ENCODE measurements at regions not wholly inside any gene's neighbourhood (a gene's known extent, or its start where the extent isn't known, plus 50 kb on each side); places are given as distances from the start of the nearest gene placed in this dataset.
"Not testable (repeated sequence)": the region's sequence is repeated elsewhere in the genome, so short reads cannot be mapped to it uniquely, and the experiment has no call there.

GRCh38 chr6:85004361-85004995 is 240.1 kb upstream of the TBX18 start:
- DNase-seq = no peak

GRCh38 chr6:85002847-85003246 is 238.4 kb upstream of the TBX18 start:
- DNase-seq = no peak

DNA sequence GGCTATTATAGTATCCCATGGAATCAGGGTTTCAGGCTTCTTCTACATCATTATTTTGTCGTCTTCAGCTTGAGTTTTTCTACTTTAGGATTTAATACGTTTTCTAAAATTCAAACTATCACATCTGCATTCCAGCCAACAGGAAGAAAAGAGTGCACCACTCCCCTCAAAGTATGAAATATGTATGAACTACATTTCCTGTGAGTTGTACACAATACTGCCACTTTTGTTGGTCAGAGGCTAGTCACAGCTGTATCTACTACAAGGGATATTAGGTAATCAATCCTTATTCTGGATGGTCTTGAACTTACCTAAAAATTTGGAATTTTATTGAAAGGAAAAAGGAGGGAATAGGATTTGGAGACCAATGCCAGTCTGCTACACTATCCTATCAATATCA is 235.6 kb upstream of the TBX18 start:
- DNase-seq = no peak

DNA sequence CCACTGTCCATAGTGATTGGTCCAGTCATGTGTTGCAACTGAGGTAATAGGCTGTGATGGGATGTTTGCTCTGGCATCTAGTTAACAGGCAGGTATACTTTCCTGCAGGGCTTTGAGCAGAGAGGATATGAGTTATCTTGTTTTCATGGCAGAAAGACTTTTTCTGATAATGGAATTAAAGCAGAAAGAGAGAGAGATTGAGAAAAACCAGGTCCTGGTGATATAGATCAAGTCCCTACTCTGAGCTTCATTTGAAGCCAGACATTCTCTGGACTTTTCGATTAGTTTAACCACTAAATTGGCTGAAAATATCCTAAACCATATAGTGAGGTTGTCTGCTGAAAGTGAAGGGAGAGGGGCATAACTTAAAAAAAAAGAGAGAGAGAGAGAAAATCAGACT is 233.8 kb upstream of the TBX18 start:
- no peak for DNase-seq

DNA sequence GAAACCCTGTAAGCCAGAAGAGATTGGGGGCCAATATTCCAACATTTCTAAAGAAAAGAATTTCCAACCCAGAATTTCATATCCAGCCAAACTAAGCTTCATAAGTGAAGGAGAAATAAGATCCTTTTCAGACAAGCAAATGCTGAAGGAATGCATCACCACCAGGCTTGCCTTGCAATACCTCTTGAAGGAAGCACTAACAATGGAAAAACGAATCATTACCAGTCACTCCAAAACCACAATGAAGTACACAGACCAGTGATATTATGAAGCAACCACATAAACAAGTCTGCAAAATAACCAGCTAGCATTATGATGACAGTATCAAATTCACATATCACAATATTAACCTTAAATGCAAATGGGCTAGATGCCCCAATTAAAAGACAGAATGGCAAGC is 224.4 kb upstream of the TBX18 start:
- not testable (repeated sequence) for DNase-seq

GRCh38 chr6:84985490-84985889 is 221.1 kb upstream of the TBX18 start:
- not testable (repeated sequence) for DNase-seq

DNA sequence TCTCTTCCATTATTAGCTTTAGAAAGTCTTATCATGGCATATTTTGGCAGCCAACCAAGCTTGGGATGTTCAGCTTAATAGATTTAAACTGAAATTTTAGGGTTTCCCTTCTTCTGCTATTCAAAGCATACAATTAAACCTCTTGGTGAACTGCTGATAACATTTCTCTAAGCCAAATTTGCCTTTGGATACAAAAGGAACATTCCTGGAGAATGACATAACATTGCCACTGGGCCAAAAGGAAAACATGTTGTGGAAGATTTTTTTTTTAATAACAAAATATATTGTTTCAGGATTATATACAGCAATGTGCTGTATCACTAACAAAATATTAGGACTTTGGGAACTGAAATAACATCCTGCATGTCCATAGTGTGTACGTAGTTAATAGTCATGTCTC is 215.1 kb upstream of the TBX18 start:
- DNase-seq = no peak

DNA sequence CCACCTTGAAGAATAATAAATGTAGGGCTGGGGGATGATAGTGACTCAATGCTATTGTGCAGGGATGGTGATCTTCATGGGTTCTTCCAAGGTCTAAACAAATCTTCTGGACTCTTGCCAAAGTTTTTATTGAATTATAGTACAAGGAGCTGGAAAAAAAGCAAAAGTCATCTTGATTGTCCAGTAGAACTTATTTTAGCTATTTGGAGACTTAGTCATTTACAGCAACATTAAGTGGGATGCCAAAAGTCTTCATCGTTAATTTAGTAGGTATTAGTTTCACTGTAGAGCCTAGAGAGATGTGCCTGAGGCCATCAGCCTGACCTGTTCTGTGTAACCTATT is 212.9 kb upstream of the TBX18 start:
- DNase-seq = no peak

GRCh38 chr6:84976526-84977362 is 212.3 kb upstream of the TBX18 start:
- no peak for DNase-seq

- no peak for DNase-seq
Measured at GRCh38 chr6:84975316-84975715, 210.9 kb upstream of the TBX18 start.

- DNase-seq = no peak
Measured at GRCh38 chr6:84973606-84974005, 209.2 kb upstream of the TBX18 start.

GRCh38 chr6:84967965-84968364 is 203.6 kb upstream of the TBX18 start:
- DNase-seq = no peak

GRCh38 chr6:84967389-84967788 is 203.0 kb upstream of the TBX18 start:
- DNase-seq = peak in 1 of 2 experiments; percentile 31

DNA sequence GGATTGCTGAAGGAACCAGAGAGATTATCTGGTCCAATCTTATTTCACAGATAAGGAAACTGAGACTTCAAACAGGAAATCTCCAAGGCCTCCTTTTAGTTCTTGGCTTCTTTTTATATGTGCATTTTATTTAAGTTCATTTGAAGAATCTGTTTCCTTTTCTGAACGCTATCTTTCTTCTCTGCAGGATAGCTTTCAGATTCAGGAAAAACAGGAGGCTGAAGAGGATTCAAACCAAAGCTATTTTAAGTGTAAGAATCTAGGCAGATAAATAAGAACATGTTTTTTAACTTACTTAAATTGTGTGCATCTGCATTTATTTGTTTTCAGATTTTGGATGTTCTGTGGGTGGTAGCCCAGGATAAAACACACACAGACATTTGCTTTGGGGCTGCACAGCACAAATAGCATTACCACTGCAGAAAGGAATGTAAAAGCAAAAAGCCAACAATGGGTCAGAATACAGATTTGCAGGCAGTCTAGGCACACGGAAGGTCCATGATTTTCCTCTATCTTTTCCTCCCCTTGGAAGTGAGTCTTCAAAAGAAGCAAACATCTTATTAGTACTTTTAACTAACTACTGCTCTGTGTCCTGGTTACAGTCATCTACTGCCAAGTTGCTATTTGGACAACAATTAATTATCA is 188.8 kb upstream of the TBX18 start:
- no peak for DNase-seq

DNA sequence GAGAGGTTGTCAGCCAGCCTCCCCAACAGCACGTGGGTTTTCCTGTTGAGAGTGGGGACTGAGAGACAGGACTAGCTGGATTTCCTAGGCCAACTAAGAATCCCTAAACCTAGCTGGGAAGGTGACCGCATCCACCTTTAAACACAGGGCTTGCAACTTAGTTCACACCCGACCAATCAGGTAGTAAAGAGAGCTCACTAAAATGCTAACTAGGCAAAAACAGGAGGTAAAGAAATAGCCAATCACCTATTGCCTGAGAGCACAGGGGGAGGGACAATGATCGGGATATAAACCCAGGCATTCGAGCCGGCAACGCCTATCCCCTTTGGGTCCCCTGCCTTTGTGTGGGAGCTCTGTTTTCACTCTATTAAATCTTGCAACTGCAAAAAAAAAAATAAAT is 180.5 kb upstream of the TBX18 start:
- not testable (repeated sequence) for DNase-seq

DNA sequence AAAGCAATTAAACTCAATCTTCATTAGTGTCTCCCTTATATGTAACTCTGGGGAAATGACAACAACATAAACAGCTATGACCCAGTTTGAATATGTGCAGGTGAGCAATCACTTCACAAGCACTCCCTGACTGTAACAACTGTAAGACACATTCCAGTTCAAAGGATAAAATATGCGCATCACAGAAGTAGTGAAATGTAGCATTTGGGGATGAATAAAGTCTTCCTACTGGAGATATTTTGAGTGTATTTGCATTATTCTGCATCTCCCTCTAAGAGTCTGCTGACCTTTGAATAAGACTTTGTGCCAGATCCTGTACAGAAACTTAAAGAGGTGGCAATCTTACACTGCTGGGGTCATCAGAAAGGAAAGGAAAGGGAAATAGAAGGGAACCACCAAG is 179.5 kb upstream of the TBX18 start:
- DNase-seq = no peak

DNA sequence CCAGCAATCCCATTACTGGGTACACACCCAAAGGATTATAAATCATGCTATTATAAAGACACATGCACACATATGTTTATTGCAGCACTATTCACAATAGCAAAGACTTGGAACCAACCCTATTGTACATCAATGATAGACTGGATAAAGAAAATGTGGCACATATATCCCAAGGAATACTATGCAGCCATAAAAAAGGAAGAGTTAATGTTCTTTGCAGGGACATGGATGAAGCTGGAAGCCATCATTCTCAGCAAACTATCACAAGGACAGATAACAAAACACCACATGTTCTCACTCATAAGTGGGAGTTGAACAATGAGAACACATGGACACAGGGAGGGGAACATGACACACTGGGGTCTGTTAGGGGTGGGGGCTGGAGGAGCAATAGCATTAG is 177.2 kb upstream of the TBX18 start:
- DNase-seq = not testable (repeated sequence)

- no peak for DNase-seq
Measured at GRCh38 chr6:84929212-84929611, 164.8 kb upstream of the TBX18 start.

DNA sequence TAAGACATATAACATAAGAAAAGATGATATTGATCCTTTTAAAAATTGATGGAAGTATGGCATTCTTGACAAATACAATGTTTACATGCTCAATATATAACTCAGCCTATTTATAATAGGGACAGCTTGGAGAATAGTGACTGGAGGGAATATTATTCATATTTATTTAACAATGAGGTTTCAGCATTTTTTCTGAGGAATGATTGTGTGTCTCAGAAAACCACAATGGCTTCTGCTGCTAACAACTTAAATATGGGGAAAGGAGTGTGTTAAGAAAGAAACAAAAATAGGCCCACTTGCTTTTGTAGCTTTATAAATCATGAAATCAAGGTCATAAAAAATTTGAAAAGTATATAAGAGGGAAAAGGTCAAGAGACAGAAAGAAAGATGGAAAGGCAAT is 163.2 kb upstream of the TBX18 start:
- no peak for DNase-seq

DNA sequence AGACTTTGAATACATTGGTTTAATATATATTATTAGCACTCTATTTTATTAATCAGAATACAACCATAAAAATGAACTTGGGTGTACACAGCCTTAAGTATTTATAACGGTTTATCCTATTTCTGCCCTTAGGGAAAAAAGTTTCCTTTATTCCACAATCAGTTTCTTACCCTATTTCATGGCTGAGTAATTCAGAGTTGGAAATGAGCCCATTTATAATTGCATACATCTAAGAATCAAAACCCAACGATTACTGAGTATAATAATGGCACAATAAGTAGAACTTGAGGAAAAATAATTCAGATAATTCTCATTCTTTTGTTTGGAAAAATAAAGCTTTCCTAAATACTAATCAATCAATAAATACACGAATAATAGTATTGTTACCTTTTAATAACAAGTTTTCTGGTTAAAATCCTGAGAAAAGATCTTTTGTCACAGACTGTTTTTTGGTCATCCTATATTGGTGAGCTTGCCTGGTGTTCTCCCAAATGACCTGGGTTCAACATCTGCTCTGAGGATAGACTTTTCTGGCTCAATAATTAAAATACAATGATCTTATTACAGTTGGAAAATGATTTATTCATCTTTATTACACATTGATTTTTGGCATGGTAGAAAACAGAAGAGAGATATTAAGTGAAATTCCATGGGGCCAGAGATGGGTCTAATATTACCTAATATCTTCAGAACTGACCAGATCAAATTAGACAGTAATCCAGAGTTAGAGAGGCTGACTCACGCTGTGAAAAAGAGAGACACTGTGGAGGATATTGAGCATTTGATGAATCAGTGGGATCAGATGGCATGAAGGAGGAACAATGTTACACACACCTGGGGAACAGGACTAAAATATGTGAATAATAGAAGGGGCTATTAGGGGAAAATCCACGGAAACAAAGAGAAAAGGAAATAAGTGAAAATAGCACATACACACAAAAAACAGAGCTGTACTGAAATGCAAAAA is 162.1 kb upstream of the TBX18 start:
- DNase-seq = no peak

GRCh38 chr6:84921891-84922290 is 157.5 kb upstream of the TBX18 start:
- DNase-seq = no peak

DNA sequence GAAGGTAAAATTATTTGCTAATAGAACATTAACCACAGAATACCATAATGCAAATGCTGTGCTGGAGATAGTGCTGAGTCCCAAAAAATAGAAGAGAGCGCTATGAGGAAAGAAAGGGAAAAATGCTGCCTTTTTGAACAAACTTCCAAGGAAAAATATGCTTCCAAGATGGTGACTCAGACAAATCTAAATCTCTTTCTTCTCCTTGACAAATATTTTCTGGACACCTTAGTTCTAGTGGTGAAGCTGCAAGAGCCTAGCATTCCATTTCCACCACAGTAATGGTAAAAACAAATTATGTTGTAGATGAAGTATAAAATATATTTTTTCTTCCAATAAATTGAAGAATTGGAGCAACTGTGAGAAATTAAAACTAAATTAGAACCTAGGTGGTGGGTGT is 155.6 kb upstream of the TBX18 start:
- no peak for DNase-seq

- no peak for DNase-seq
Measured at GRCh38 chr6:84916704-84917103, 152.3 kb upstream of the TBX18 start.
